H1 (cell line): ENCODE measurements at regions not wholly inside any gene's neighbourhood (a gene's known extent, or its start where the extent isn't known, plus 50 kb on each side); places are given as distances from the start of the nearest gene placed in this dataset.

ENCODE experiments used
- CTCF ChIA-PET: fragments of 300-600 bp; sonication (Branson Sonifier 250); formaldehyde crosslinking; loops from one replicate; lab custom pipeline; 2021; ENCODE audit not compliant: partially characterized antibody; lab: Charles Lee
- POLR2A ChIA-PET: fragments of 300-600 bp; sonication (Branson Sonifier 250); formaldehyde crosslinking; loops from one replicate; lab custom pipeline; 2021; ENCODE audit warnings: inconsistent platforms; ENCODE audit not compliant: partially characterized antibody; lab: Charles Lee
- DNase-seq, 2 experiments: peaks; one replicate each; pipeline versions ENCODE4 v3.0.0 to v3.0.0-alpha.2; 2010 to 2022; ENCODE audit warnings: low spot score in 2 of 2, low read depth in 1 of 2, mixed read lengths in 1 of 2
- FAIRE-seq: peaks from 2 replicates; lab custom pipeline; 2011; peaks lifted over from hg19 to GRCh38; lab: Jason Lieb, UNC
- H2AFZ ChIP-seq: 2 replicates; pipeline ENCODE4 v1.8.1; 2012; ENCODE audit warnings: low read length, inconsistent platforms
- H2AK5ac ChIP-seq: 2 replicates; pipeline ENCODE4 v1.6.1; 2013; ENCODE audit warnings: low read depth, low read length
- H2BK120ac ChIP-seq: replicated peaks from 2 replicates; pipeline ENCODE3; 2013; ENCODE audit warnings: low read depth, low read length, inconsistent platforms
- H2BK12ac ChIP-seq: 2 replicates; pipeline ENCODE4 v1.6.1; 2013; ENCODE audit warnings: low read depth, low read length
- H2BK15ac ChIP-seq: 2 replicates; pipeline ENCODE4 v1.6.1; 2013; ENCODE audit warnings: low read length
- H2BK20ac ChIP-seq: 2 replicates; pipeline ENCODE4 v1.6.1; 2013; ENCODE audit warnings: low read length
- H2BK5ac ChIP-seq: 2 replicates; pipeline ENCODE4 v1.6.1; 2013; ENCODE audit warnings: low read depth, low read length
- H3K14ac ChIP-seq: 2 replicates; pipeline ENCODE4 v1.6.1; 2013; ENCODE audit warnings: inconsistent platforms; ENCODE audit not compliant: insufficient read length
- H3K18ac ChIP-seq: 2 replicates; pipeline ENCODE4 v1.6.1; 2013; ENCODE audit warnings: low read length; ENCODE audit errors: extremely low read depth
- H3K23ac ChIP-seq: 2 replicates; pipeline ENCODE4 v1.6.1; 2013; ENCODE audit warnings: inconsistent platforms; ENCODE audit not compliant: insufficient read length
- H3K23me2 ChIP-seq: 2 replicates; pipeline ENCODE4 v1.6.1; 2013; ENCODE audit warnings: low read depth, low read length
- H3K27ac ChIP-seq: 2 replicates; pipeline ENCODE4 v1.6.1; 2011; ENCODE audit warnings: low read depth, low read length, inconsistent platforms
- H3K27me3 ChIP-seq, 4 experiments: replicated peaks in 1 of 4; 1 replicate in 1 of 4; 2 replicates in 3 of 4; pipeline versions ENCODE4 v1.6.1 to v1.8.1; 2011 to 2013; ENCODE audit warnings: low read length in 3 of 4, mild to moderate bottlenecking in 3 of 4, inconsistent platforms in 2 of 4, mixed read lengths in 2 of 4, moderate library complexity in 1 of 4; ENCODE audit not compliant: control insufficient read depth in 3 of 4, insufficient read depth in 3 of 4; ENCODE audit errors: extremely low read depth in 1 of 4
- H3K36me3 ChIP-seq, 4 experiments: 2 replicates each; pipeline versions ENCODE4 v1.6.1 to v1.8.1; 2011 to 2013; ENCODE audit warnings: mild to moderate bottlenecking in 4 of 4, low read length in 3 of 4, moderate library complexity in 2 of 4, control low read depth in 1 of 4, inconsistent platforms in 1 of 4; ENCODE audit not compliant: insufficient read depth in 4 of 4, control insufficient read depth in 2 of 4
- H3K4ac ChIP-seq: replicated peaks from 2 replicates; pipeline ENCODE3; 2013; ENCODE audit warnings: low read length, low read depth, mixed read lengths, inconsistent platforms; ENCODE audit not compliant: insufficient read length
- H3K4me1 ChIP-seq, 4 experiments: replicated peaks in 1 of 4; 1 replicate in 1 of 4; 2 replicates in 3 of 4; pipeline versions ENCODE4 v1.6.1 to v1.8.1; 2011 to 2013; ENCODE audit warnings: low read length in 3 of 4, inconsistent platforms in 2 of 4, mixed read lengths in 1 of 4; ENCODE audit not compliant: insufficient read depth in 4 of 4, control insufficient read depth in 3 of 4
- H3K4me2 ChIP-seq, 2 experiments: 2 replicates each; pipeline versions ENCODE4 v1.6.1 to v1.8.1; 2011 to 2013; ENCODE audit warnings: low read depth in 2 of 2, low read length in 2 of 2, control low read depth in 1 of 2, inconsistent platforms in 1 of 2, mild to moderate bottlenecking in 1 of 2; ENCODE audit not compliant: insufficient read depth in 1 of 2
- H3K4me3 ChIP-seq, 4 experiments: fragments of 200-600, 300-600 bp in 1 of 4; sonication (generic), shearing (Covaris generic), sonication (Bioruptor Twin) in 1 of 4; 2 replicates each; pipeline versions ENCODE4 v1.5.1 to v1.8.1; 2011 to 2016; ENCODE audit warnings: low read length in 4 of 4, low read depth in 3 of 4, control low read depth in 2 of 4, inconsistent platforms in 2 of 4, mild to moderate bottlenecking in 2 of 4, mixed read lengths in 1 of 4, moderate library complexity in 1 of 4; ENCODE audit not compliant: insufficient read depth in 2 of 4; ENCODE audit errors: extremely low read depth in 1 of 4
- H3K56ac ChIP-seq: replicated peaks from 2 replicates; pipeline ENCODE3; 2013; ENCODE audit warnings: low read depth, mild to moderate bottlenecking, mixed read lengths, low read length, inconsistent platforms; ENCODE audit not compliant: insufficient read length
- H3K79me1 ChIP-seq: 2 replicates; pipeline ENCODE4 v1.6.1; 2013; ENCODE audit warnings: low read depth, low read length, control low read depth
- H3K79me2 ChIP-seq, 2 experiments: 2 replicates each; pipeline versions ENCODE4 v1.6.1 to v1.8.1; 2012 to 2013; ENCODE audit warnings: low read length in 2 of 2, mild to moderate bottlenecking in 2 of 2, inconsistent platforms in 1 of 2; ENCODE audit not compliant: insufficient read depth in 2 of 2, control insufficient read depth in 1 of 2
- H3K9ac ChIP-seq, 4 experiments: replicated peaks in 1 of 4; 1 replicate in 1 of 4; 2 replicates in 3 of 4; pipeline versions ENCODE4 v1.6.1 to v1.8.1; 2011 to 2013; ENCODE audit warnings: low read depth in 3 of 4, low read length in 3 of 4, control low read depth in 2 of 4, mild to moderate bottlenecking in 2 of 4, moderate library complexity in 2 of 4, inconsistent platforms in 1 of 4; ENCODE audit errors: extremely low read depth in 1 of 4
- H3K9me3 ChIP-seq, 2 experiments: 2 replicates each; pipeline versions ENCODE4 v1.6.1 to v1.8.1; 2012 to 2013; ENCODE audit warnings: mild to moderate bottlenecking in 2 of 2, moderate library complexity in 2 of 2, control low read depth in 1 of 2, inconsistent platforms in 1 of 2, low read depth in 1 of 2, low read length in 1 of 2, mixed read lengths in 1 of 2; ENCODE audit not compliant: insufficient read depth in 2 of 2
- H4K20me1 ChIP-seq, 2 experiments: replicated peaks in 1 of 2; 2 replicates each; pipeline versions ENCODE3 to v1.8.1; 2011 to 2013; ENCODE audit warnings: inconsistent platforms in 2 of 2, low read length in 2 of 2, mild to moderate bottlenecking in 1 of 2; ENCODE audit not compliant: insufficient read depth in 2 of 2, control insufficient read depth in 1 of 2
- H4K5ac ChIP-seq: 2 replicates; pipeline ENCODE4 v1.6.1; 2013; ENCODE audit warnings: low read length, low read depth, mixed read lengths, inconsistent platforms; ENCODE audit not compliant: insufficient read length
- H4K8ac ChIP-seq: 2 replicates; pipeline ENCODE4 v1.8.0; 2013; ENCODE audit warnings: mild to moderate bottlenecking, moderate library complexity, low read length, inconsistent platforms; ENCODE audit not compliant: insufficient read depth; ENCODE audit errors: extremely low read depth
- H4K91ac ChIP-seq: replicated peaks from 2 replicates; pipeline ENCODE3; 2013; ENCODE audit warnings: low read length, mixed read lengths, inconsistent platforms; ENCODE audit not compliant: insufficient read length
- ATF3 ChIP-seq: IDR thresholded peaks from 2 replicates; pipeline ENCODE4 v1.6.1; 2011; ENCODE audit warnings: low read depth, mild to moderate bottlenecking, low read length; ENCODE audit not compliant: insufficient read depth
- EGR1 ChIP-seq: IDR thresholded peaks from 2 replicates; pipeline ENCODE4 v1.6.1; 2011; ENCODE audit warnings: low read depth, low read length, borderline replicate concordance
- EP300 ChIP-seq, 2 experiments: IDR thresholded peaks; 1 replicate in 1 of 2; 2 replicates in 1 of 2; pipeline ENCODE4 v1.6.1; 2011 to 2012; ENCODE audit warnings: low read depth in 2 of 2, low read length in 2 of 2, mild to moderate bottlenecking in 2 of 2, borderline replicate concordance in 1 of 2, inconsistent platforms in 1 of 2, moderate library complexity in 1 of 2
- JUN ChIP-seq: IDR thresholded peaks from 2 replicates; pipeline ENCODE4 v1.6.1; 2011; ENCODE audit warnings: low read depth, mild to moderate bottlenecking, improper control_type of control experiment, low read length
- NRF1 ChIP-seq: IDR thresholded peaks from 2 replicates; pipeline ENCODE4 v1.6.1; 2011; ENCODE audit warnings: mild to moderate bottlenecking, low read depth, low read length, improper control_type of control experiment
- RAD21 ChIP-seq, 2 experiments: IDR thresholded peaks in 1 of 2; conservative IDR thresholded peaks in 1 of 2; 2 replicates each; pipeline ENCODE4 v1.6.1; 2011; ENCODE audit warnings: low read depth in 2 of 2, low read length in 2 of 2, improper control_type of control experiment in 1 of 2, inconsistent platforms in 1 of 2, mild to moderate bottlenecking in 1 of 2, moderate library complexity in 1 of 2
- RFX5 ChIP-seq: IDR thresholded peaks from 2 replicates; pipeline ENCODE4 v1.6.1; 2011; ENCODE audit warnings: low read depth, low read length, improper control_type of control experiment, borderline replicate concordance
- TEAD4 ChIP-seq: IDR thresholded peaks from 2 replicates; pipeline ENCODE4 v1.6.1; 2012; ENCODE audit warnings: low read depth, low read length, inconsistent platforms, mixed read lengths
- ZNF274 ChIP-seq: IDR thresholded peaks from 2 replicates; pipeline ENCODE4 v1.7.0; 2012; ENCODE audit warnings: low read length, borderline replicate concordance; ENCODE audit errors: extremely low read depth
- WGBS, 2 experiments: shearing (Covaris generic) in 1 of 2; methylation state at CpG; one replicate each; pipeline versions ENCODE4 v1.1.6 to v1.1.7; 2013 to 2015; ENCODE audit warnings: low lambda C conversion rate in 2 of 2, mixed read lengths in 2 of 2, inconsistent platforms in 1 of 2, low coverage in 1 of 2, missing lambda C conversion rate in 1 of 2; ENCODE audit not compliant: insufficient replicate concordance in 2 of 2, insufficient coverage in 1 of 2, insufficient read length in 1 of 2; ENCODE audit errors: extremely low coverage in 1 of 2, missing lambda C conversion rate in 1 of 2; 5-methylcytosine and 5-hydroxymethylcytosine counted together
- TF ChIP-seq, protein P1 (sequence below): IDR thresholded peaks from 2 replicates; pipeline ENCODE4 v1.6.1; 2012; ENCODE audit warnings: low read length, inconsistent platforms
- TF ChIP-seq, protein P2 (sequence below): IDR thresholded peaks from 2 replicates; pipeline ENCODE4 v1.6.1; 2012; ENCODE audit warnings: inconsistent platforms

DNA sequence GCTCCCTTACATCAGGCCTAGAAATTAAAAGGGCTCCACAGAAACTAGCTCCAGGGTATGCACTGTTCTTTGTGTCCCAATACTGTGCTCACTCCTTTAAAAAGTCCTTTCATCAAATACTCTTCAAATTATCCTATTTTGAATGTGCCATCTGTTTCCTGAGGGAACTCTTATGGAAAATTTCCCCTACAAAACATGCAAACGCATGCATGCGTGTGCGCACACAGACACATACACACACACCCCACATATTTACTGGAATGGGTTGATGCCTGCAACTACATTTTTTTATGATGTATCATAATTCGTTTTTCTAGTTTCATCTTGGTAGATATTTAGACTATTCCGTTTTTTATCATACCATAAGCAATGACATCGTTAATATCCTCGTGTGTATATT, 351.2 kb upstream of the KIF2B start:
- Histone ChIP-seq H3K23me2 (no peaks in the 10 kb centered on the region), H2AK5ac (no peak overlapping the region), H3K27ac (no peak overlapping the region), H3K79me2 (no peaks in the 10 kb centered on the region), H4K91ac (no peak overlapping the region), H3K27me3 (no peaks in the 10 kb centered on the region), H3K4me1 (no peaks in the 10 kb centered on the region), H3K4ac (no peak overlapping the region), H3K18ac (no peak overlapping the region), H2AFZ (no peak overlapping the region), H2BK20ac (no peak overlapping the region), H4K8ac (no peak overlapping the region), H3K4me2 (no peak overlapping the region), H4K20me1 (no peaks in the 10 kb centered on the region), H3K36me3 (no peaks in the 10 kb centered on the region), H4K5ac (no peak overlapping the region), H3K9me3 (peaks cover 0 to 5% of the 10 kb centered on the region in 2 experiments; a peak in 1 of 4 replicates), H2BK15ac (no peak overlapping the region), H2BK120ac (no peak overlapping the region), H2BK12ac (no peak overlapping the region), H3K4me3 (no peak overlapping the region), H3K23ac (no peak overlapping the region), H3K9ac (no peak overlapping the region), H3K79me1 (no peaks in the 10 kb centered on the region), H2BK5ac (no peak overlapping the region), H3K56ac (no peak overlapping the region), H3K14ac (no peak overlapping the region)
- 94% methylated on average over 7 of the region's 7 CpGs; no CpG with 5 or more reads in 1 of the 2 experiments for WGBS, 2 experiments
- CTCF ChIA-PET = no interaction called here
- no peak for DNase-seq
- no peak for FAIRE-seq
- POLR2A ChIA-PET = no interaction called here
- TF ChIP-seq NRF1 = no peak
- no peak for TF ChIP-seq RAD21 (IDR thresholded peaks at IDR 0.05 in 1 of 2, conservative IDR thresholded peaks at IDR 0.05 in 1 of 2; ENCODE audit: low read depth in 2 of 2, low read length in 2 of 2)
- TF ChIP-seq TEAD4 = no peak
- no peak for TF ChIP-seq EP300 (IDR thresholded peaks at IDR 0.05; ENCODE audit: borderline replicate concordance in 1 of 2, low read depth in 2 of 2, low read length in 2 of 2)
- TF ChIP-seq ATF3 = no peak
- TF ChIP-seq JUN = no peak
- no peak for TF ChIP-seq RFX5
- TF ChIP-seq, protein P1, sequence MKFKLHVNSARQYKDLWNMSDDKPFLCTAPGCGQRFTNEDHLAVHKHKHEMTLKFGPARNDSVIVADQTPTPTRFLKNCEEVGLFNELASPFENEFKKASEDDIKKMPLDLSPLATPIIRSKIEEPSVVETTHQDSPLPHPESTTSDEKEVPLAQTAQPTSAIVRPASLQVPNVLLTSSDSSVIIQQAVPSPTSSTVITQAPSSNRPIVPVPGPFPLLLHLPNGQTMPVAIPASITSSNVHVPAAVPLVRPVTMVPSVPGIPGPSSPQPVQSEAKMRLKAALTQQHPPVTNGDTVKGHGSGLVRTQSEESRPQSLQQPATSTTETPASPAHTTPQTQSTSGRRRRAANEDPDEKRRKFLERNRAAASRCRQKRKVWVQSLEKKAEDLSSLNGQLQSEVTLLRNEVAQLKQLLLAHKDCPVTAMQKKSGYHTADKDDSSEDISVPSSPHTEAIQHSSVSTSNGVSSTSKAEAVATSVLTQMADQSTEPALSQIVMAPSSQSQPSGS = no peak
- TF ChIP-seq ZNF274 = no peak
- TF ChIP-seq, protein P2, sequence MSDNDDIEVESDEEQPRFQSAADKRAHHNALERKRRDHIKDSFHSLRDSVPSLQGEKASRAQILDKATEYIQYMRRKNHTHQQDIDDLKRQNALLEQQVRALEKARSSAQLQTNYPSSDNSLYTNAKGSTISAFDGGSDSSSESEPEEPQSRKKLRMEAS = no peak
- no peak for TF ChIP-seq EGR1
